PC-3 (cell line): ENCODE measurements at regions not wholly inside any gene's neighbourhood (a gene's known extent, or its start where the extent isn't known, plus 50 kb on each side); places are given as distances from the start of the nearest gene placed in this dataset.

Source experiments
- ATAC-seq: fragments of 200-7000 bp; cut with Tn5 transposase; 2 replicates; pipeline ENCODE4 v1.9.1; 2020; ENCODE audit warnings: mild to moderate bottlenecking, moderate library complexity
- BruUV-seq: library from RNA; stranded (reverse); fragments of 400-500 nt; replicated peaks from 2 replicates; lab custom pipeline; 2021; lab: Mats Ljungman, UMichigan
- CTCF ChIA-PET: fragments of 300-600 bp; sonication (Branson Sonifier 250); formaldehyde crosslinking; loops from one replicate; lab custom pipeline; 2022; ENCODE audit warnings: antibody characterized with exemption; lab: Charles Lee
- POLR2A ChIA-PET: fragments of 300-600 bp; sonication (Branson Sonifier 250); formaldehyde crosslinking; loops from one replicate; lab custom pipeline; 2022; ENCODE audit warnings: antibody characterized with exemption; ENCODE audit not compliant: unreplicated experiment; lab: Charles Lee
- DNase-seq: peaks from one replicate; pipeline ENCODE4 v3.0.0-alpha.2; 2015
- H2AFZ ChIP-seq: fragments of 300-600 bp; sonication (generic); 2 replicates; pipeline ENCODE4 v1.6.0; 2016; ENCODE audit warnings: antibody characterized with exemption, low read length
- H3F3A ChIP-seq: fragments of 300-600 bp; sonication (generic); one replicate; pipeline ENCODE4 v1.6.0; 2017; ENCODE audit warnings: antibody characterized with exemption, low read length, control low read depth, mild to moderate bottlenecking; ENCODE audit not compliant: unreplicated experiment
- H3K27ac ChIP-seq: fragments of 300-600 bp; sonication (generic); 2 replicates; pipeline ENCODE4 v1.5.1; 2016; ENCODE audit warnings: mild to moderate bottlenecking, low read length
- H3K27me3 ChIP-seq: fragments of 300-600 bp; sonication (generic); 2 replicates; pipeline ENCODE4 v1.6.1; 2016; ENCODE audit warnings: low read length, mixed read lengths
- H3K36me3 ChIP-seq: fragments of 300-600 bp; sonication (generic); 2 replicates; pipeline ENCODE4 v1.6.1; 2016; ENCODE audit warnings: low read depth, mixed run types, low read length, mixed read lengths
- H3K4me1 ChIP-seq: fragments of 300-600 bp; sonication (generic); 2 replicates; pipeline ENCODE4 v1.5.1; 2016; ENCODE audit warnings: low read length; ENCODE audit not compliant: insufficient read depth
- H3K4me2 ChIP-seq: fragments of 300-600 bp; sonication (generic); 2 replicates; pipeline ENCODE4 v1.6.0; 2016; ENCODE audit warnings: low read length
- H3K4me3 ChIP-seq: fragments of 300-600 bp; sonication (generic); 2 replicates; pipeline ENCODE4 v1.5.1; 2016; ENCODE audit warnings: mild to moderate bottlenecking, low read length, mixed read lengths
- H3K79me2 ChIP-seq: fragments of 300-600 bp; sonication (generic); 2 replicates; pipeline ENCODE4 v1.6.1; 2017; ENCODE audit warnings: low read length, mixed read lengths
- H3K9ac ChIP-seq: fragments of 300-600 bp; sonication (generic); 2 replicates; pipeline ENCODE4 v1.6.0; 2016; ENCODE audit warnings: mild to moderate bottlenecking, low read length
- H3K9me2 ChIP-seq: fragments of 300-600 bp; sonication (generic); replicated peaks from 2 replicates; pipeline ENCODE4 v1.6.1; 2016; ENCODE audit warnings: mixed run types, low read length, mixed read lengths
- H3K9me3 ChIP-seq: fragments of 300-600 bp; sonication (generic); 2 replicates; pipeline ENCODE4 v1.6.1; 2016; ENCODE audit warnings: low read length, mixed read lengths
- H4K20me1 ChIP-seq: fragments of 300-600 bp; sonication (generic); 2 replicates; pipeline ENCODE4 v1.6.1; 2016; ENCODE audit warnings: low read length, mixed read lengths
- CTCF ChIP-seq: fragments of 300-600 bp; sonication (generic); conservative IDR thresholded peaks from 2 replicates; pipeline ENCODE4 v1.5.1; 2017; ENCODE audit warnings: antibody characterized with exemption, low read depth, mild to moderate bottlenecking, low read length
- EZH2 ChIP-seq: fragments of 300-600 bp; sonication (generic); IDR thresholded peaks from one replicate; pipeline ENCODE4 v1.6.1; 2017; ENCODE audit warnings: antibody characterized with exemption, mild to moderate bottlenecking, low read length; ENCODE audit not compliant: unreplicated experiment
- EZH2phosphoT487 ChIP-seq: fragments of 300-600 bp; sonication (generic); IDR thresholded peaks from 2 replicates; pipeline ENCODE4 v1.6.1; 2018; ENCODE audit warnings: mild to moderate bottlenecking, antibody characterized with exemption, low read length, borderline replicate concordance
- intact Hi-C: fragments of 100-400 bp; cut with micrococcal nuclease; formaldehyde crosslinking; loops from 2 replicates; pipeline ENCODE4 v1.9.0; 2023

GRCh38 chr4:3703677-3704521, 62.3 kb upstream of the ADRA2C start:
- Histone ChIP-seq H3K27ac (no peak overlapping the region), H3K4me1 (no peaks in the 10 kb centered on the region), H3K4me3 (no peak overlapping the region), H3K79me2 (no peaks in the 10 kb centered on the region), H3K9ac (no peak overlapping the region), H3F3A (no peaks in the 10 kb centered on the region), H4K20me1 (no peaks in the 10 kb centered on the region), H2AFZ (no peak overlapping the region), H3K36me3 (no peaks in the 10 kb centered on the region), H3K9me2 (no peaks in the 10 kb centered on the region), H3K27me3 (peaks cover 60% of the 10 kb centered on the region), H3K4me2 (no peak overlapping the region), H3K9me3 (no peaks in the 10 kb centered on the region)
- POLR2A ChIA-PET, result no interaction called here
- no peak for TF ChIP-seq EZH2
- no peak for TF ChIP-seq CTCF
- no peak for TF ChIP-seq EZH2phosphoT487
- intact Hi-C loops, result no loop called here
- CTCF ChIA-PET, result no interaction called here
- ATAC-seq (no peak), DNase-seq (no peak)
- BruUV-seq, result no TSS peak

- no peak overlapping the region for H3K9ac ChIP-seq
- TF ChIP-seq EZH2phosphoT487, result no peak
- no peak for TF ChIP-seq CTCF
- no peak for TF ChIP-seq EZH2
- ChIA-PET POLR2A (no interaction called here), CTCF (no interaction called here)
- H3K9me2 ChIP-seq, result no peaks in the 10 kb centered on the region
- DNase-seq (no peak), ATAC-seq (no peak)
- intact Hi-C loops, result no loop called here
- H3K36me3 ChIP-seq, result no peaks in the 10 kb centered on the region
- H4K20me1 ChIP-seq, result no peaks in the 10 kb centered on the region
- no peak overlapping the region for H3K4me3 ChIP-seq
- peaks cover 65% of the 10 kb centered on the region for H3K27me3 ChIP-seq
- no peak overlapping the region for H3K27ac ChIP-seq
- no peaks in the 10 kb centered on the region for H3K9me3 ChIP-seq
- no peaks in the 10 kb centered on the region for H3K79me2 ChIP-seq
- no peaks in the 10 kb centered on the region for H3F3A ChIP-seq
- H2AFZ ChIP-seq, result no peak overlapping the region
- H3K4me2 ChIP-seq, result no peak overlapping the region
- no TSS peak for BruUV-seq
- H3K4me1 ChIP-seq, result no peaks in the 10 kb centered on the region
Measured at GRCh38 chr4:3703343-3703676, 62.9 kb upstream of the ADRA2C start.

- ATAC-seq, result no peak
- BruUV-seq, result no TSS peak
- no peak overlapping the region for H3K4me3 ChIP-seq
- peaks cover 62% of the 10 kb centered on the region for H3K27me3 ChIP-seq
- H3K4me2 ChIP-seq, result no peak overlapping the region
- H3K36me3 ChIP-seq, result no peaks in the 10 kb centered on the region
- no peaks in the 10 kb centered on the region for H3K9me2 ChIP-seq
- no peaks in the 10 kb centered on the region for H4K20me1 ChIP-seq
- DNase-seq, result no peak
- H3F3A ChIP-seq, result no peaks in the 10 kb centered on the region
- H3K9me3 ChIP-seq, result no peaks in the 10 kb centered on the region
- CTCF ChIA-PET, result no interaction called here
- no peak overlapping the region for H2AFZ ChIP-seq
- POLR2A ChIA-PET, result no interaction called here
- TF ChIP-seq EZH2phosphoT487, result no peak
- no peak for TF ChIP-seq CTCF
- TF ChIP-seq EZH2, result no peak
- no peak overlapping the region for H3K27ac ChIP-seq
- H3K4me1 ChIP-seq, result no peaks in the 10 kb centered on the region
- H3K79me2 ChIP-seq, result no peaks in the 10 kb centered on the region
- H3K9ac ChIP-seq, result no peak overlapping the region
- intact Hi-C loops, result no loop called here
Measured at GRCh38 chr4:3702561-3703221, 63.5 kb upstream of the ADRA2C start.
